ENCODE measurements at regions not wholly inside any gene's neighbourhood (a gene's known extent, or its start where the extent isn't known, plus 50 kb on each side); places are given as distances from the start of the nearest gene placed in this dataset.
"Not testable (repeated sequence)": the region's sequence is repeated elsewhere in the genome, so short reads cannot be mapped to it uniquely, and the experiment has no call there.

- DNase-seq = no peak
Observed at GRCh38 chr2:116133381-116133942, 1681.0 kb upstream of the DDX18 start.

- peak in 1 of 5 experiments; percentile 1 for DNase-seq
Observed at GRCh38 chr2:116141891-116142474, 1672.5 kb upstream of the DDX18 start.

- no peak for DNase-seq
Observed at GRCh38 chr2:116142644-116143227, 1671.8 kb upstream of the DDX18 start.

- no peak for DNase-seq
Observed at GRCh38 chr2:116145031-116145430, 1669.5 kb upstream of the DDX18 start.

DNA sequence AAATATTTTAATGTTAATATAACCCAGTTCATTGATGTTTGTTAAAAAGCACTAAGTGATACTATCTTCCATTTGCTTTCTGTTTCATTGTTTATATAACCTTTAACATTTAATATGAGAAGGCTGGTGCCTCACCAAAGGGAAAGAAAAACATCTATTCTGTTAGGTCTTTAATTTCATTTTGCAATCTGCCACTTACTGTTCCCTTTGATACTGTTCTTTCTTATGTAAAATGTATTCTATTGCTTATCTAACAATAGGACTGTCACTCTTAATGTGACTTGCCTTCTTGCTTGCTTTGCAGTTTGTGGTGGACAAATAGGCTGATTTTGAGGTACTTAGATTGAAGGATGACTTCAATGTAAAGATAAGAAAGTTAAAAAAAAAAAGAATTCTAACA is 1666.1 kb upstream of the DDX18 start:
- DNase-seq = no peak

- DNase-seq = no peak
Observed at GRCh38 chr2:116153729-116154128, 1660.8 kb upstream of the DDX18 start.

DNA sequence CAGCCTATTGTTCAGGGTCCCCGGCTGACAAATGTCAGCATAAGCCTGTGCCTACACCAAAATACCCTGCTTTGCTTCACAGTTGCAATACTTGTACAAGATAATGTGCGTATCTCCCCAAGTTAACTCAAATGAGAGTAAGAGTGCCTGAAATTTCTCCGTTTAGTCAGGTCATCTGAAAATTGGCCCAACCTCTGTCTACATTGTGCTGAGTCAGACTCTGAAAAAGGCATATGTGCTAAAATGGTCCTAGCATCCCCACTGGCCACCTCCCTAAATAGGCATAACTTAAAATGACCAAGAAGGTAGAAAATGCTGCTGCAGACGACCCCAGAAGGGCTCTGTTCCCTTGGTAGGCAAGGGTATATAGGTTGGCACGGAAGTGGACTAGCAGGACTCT is 1653.8 kb upstream of the DDX18 start:
- no peak for DNase-seq

GRCh38 chr2:116162395-116162794 is 1652.1 kb upstream of the DDX18 start:
- DNase-seq = no peak

GRCh38 chr2:116167107-116167506 is 1647.4 kb upstream of the DDX18 start:
- no peak for DNase-seq

GRCh38 chr2:116180072-116180471 is 1634.4 kb upstream of the DDX18 start:
- DNase-seq = no peak

DNA sequence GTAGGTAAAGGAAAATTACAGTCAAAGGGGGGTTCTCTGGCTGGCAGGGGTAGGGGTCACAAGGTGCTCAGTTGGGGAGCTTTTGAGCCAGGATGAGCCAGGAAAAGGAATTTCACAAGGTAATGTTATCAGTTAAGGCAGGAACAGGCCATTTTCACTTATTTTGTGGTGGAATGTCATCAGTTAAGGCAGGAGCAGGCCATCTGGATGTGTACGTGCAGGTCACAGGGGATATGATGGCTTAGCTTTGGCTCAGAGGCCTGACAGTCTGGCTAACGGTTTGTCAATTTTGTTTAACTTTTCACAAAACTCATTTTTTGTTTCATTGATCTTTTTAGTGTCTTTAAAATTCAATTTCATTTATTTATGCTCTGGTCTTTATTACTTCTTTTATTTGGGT is 1623.8 kb upstream of the DDX18 start:
- DNase-seq = not testable (repeated sequence)

DNA sequence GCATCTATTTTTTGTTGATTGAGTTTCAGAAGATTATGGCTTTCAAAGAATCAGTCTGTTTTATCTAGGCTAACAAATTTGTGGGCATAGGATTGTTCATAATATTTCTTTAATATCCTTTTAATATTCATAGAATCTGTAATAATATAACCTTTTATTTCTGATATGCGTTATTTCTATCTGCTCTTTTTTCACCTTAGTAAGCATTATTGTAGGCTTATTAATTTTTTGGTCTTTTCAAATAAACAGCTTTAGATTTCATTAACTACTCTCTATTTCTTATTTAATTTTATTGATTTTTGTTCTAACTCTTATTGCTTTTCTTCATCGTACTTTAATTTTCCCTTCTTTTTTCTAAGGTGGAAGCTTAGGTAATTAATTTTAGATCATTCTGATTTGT is 1614.4 kb upstream of the DDX18 start:
- DNase-seq = no peak

DNA sequence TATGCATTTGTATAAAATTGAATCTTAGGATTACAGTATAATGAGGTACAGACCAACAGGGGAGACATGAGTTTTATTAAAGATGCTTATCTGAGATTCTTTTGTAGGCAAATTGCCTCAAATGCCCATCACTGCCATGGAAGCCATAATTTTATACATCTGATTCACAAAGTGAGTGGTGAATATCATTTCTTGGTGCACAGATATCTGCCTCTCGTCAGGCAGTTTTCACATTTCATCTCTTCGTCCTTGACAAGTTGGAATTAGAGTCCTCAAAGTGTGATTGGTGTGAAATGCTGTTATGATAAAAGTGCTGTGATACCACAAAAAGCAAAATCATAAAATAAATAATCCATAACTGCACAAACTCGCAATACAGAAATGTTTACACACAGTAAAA is 1602.8 kb upstream of the DDX18 start:
- no peak for DNase-seq

DNA sequence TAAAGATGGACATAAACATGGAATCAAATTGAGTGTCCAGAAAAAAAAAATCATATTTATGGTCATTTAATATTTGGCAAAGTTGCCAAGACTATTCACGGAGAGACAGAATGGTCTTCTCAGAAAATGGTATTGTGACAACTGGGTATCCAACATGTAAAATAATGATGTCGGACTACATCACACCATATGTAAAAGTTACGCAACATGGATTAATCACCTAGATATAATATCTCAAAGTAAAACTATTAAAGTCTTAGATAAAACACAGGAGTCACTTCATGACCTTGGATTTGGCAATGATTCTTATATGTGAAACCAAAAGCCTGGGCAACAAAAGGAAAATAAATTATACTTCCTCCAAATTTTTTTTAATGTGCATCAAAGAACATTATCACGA is 1591.7 kb upstream of the DDX18 start:
- no peak for DNase-seq

- DNase-seq = no peak
Observed at GRCh38 chr2:116223912-116224311, 1590.6 kb upstream of the DDX18 start.

- no peak for DNase-seq
Observed at GRCh38 chr2:116224610-116225009, 1589.9 kb upstream of the DDX18 start.

GRCh38 chr2:116238511-116238910 is 1576.0 kb upstream of the DDX18 start:
- DNase-seq = no peak

DNA sequence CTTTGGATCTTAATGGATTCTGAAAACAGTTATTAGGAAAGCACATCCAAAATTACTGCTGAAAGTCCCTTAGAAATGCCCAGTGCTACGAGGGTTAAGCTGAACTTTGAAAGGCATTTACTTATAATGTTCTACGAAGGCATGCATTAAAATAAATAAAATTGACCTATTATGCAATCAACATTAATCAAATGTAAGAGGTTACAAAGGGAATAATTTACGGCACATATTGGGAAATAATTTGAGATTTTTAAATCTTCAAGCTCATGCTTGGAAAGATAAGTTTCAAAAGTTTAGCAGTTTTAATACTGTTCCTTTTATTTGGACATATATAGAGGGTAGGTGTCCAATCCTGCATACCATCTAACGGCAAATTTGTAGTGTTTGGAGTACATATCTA is 1564.1 kb upstream of the DDX18 start:
- DNase-seq = no peak

DNA sequence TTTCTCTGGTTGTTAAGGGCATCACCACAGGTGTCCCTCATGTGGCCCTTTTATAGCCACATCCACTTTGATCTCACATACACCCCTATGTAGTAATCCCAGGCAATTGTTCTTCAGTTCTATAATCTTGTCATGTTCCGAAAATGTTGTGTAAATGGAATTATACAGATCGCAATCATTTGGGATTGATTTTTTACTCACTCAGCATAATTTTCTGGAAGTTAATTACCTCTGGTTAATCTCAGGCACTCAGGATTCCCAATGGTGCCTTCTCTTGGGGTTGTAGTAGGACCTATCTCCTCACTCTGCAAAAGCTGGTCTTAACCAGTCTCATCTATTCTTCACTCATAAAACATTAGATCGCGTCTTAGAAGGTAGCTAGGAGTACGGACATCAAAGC is 1549.6 kb upstream of the DDX18 start:
- DNase-seq = no peak

DNA sequence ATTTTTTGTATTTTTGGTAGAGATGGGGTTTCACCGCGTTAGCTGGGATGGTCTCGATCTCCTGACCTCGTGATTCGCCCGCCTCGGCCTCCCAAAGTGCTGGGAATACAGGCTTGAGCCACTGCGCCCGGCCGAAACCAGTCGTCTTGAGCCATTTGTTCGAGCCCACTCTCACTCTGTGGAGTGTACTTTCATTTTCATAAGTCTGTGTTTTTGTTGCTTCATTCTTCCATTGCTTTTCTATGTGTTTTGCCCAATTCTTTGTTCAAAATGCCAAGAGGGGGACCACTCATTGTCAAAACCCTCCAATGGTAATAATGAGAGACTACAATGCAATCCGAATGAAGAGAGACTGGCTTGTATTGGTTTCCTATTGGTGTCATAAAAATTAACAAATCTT is 1545.5 kb upstream of the DDX18 start:
- DNase-seq = no peak

- no peak for DNase-seq
Observed at GRCh38 chr2:116304328-116304727, 1510.2 kb upstream of the DDX18 start.

- DNase-seq = no peak
Observed at GRCh38 chr2:116317111-116317510, 1497.4 kb upstream of the DDX18 start.

GRCh38 chr2:116318551-116318950 is 1495.9 kb upstream of the DDX18 start:
- not testable (repeated sequence) for DNase-seq

DNA sequence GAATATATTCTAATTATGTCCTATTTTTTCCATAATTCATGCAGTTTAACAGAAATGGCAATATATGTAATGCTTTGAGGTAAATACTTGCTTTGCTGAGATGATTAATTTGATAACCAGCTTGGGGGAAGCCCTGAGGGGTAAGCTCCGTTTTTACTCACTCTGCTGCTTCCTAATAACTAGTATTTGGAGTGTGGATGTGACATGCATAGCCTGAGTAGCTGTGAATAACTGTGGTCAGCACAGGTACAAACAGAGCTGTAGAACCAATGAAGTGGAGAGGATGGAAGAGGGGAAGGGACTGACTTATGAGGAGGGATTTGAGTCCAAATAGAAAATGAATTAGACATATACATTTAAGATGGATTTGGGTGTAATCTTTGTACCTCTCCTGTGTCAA is 1495.5 kb upstream of the DDX18 start:
- no peak for DNase-seq

GRCh38 chr2:116319935-116320334 is 1494.6 kb upstream of the DDX18 start:
- DNase-seq = no peak
